Brain microvascular endothelial cell (primary cell): ENCODE measurements at regions not wholly inside any gene's neighbourhood (a gene's known extent, or its start where the extent isn't known, plus 50 kb on each side); places are given as distances from the start of the nearest gene placed in this dataset.
"Not testable (repeated sequence)": the region's sequence is repeated elsewhere in the genome, so short reads cannot be mapped to it uniquely, and the experiment has no call there.

Source experiments
- DNase-seq: peaks from one replicate; pipeline ENCODE4 v3.0.0-alpha.2; 2020
- H3K27ac ChIP-seq: fragments of 250-450 bp; sonication (Bioruptor Pico); 2 replicates; pipeline ENCODE4 v1.5.1; 2020; ENCODE audit warnings: mild to moderate bottlenecking, moderate library complexity
- H3K27me3 ChIP-seq: fragments of 250-450 bp; sonication (Bioruptor Pico); replicated peaks from 2 replicates; pipeline ENCODE4 v1.5.1; 2020; ENCODE audit warnings: mild to moderate bottlenecking
- H3K36me3 ChIP-seq: fragments of 250-450 bp; sonication (Bioruptor Pico); replicated peaks from 2 replicates; pipeline ENCODE4 v1.5.1; 2020; ENCODE audit warnings: mild to moderate bottlenecking
- H3K4me3 ChIP-seq: 2 replicates; pipeline ENCODE4 v1.5.1; 2011; ENCODE audit warnings: low read depth, mild to moderate bottlenecking, control low read depth, low read length, moderate library complexity
- CTCF ChIP-seq: IDR thresholded peaks from 2 replicates; pipeline ENCODE4 v1.5.1; 2011; ENCODE audit warnings: low read depth, mild to moderate bottlenecking, moderate library complexity, low read length, control low read depth, inconsistent platforms; ENCODE audit errors: missing control alignments
- in situ Hi-C: cut with HindIII; loops from 2 replicates; pipeline ENCODE4 v1.10.0; 2017; ENCODE audit warnings: low sequenced_read_pairs, low pct_ligation_motif_present

- no peaks in the 10 kb centered on the region for H3K36me3 ChIP-seq
- H3K27me3 ChIP-seq, result peaks cover 3% of the 10 kb centered on the region
- no peak for TF ChIP-seq CTCF
- H3K27ac ChIP-seq, result no peak overlapping the region
- H3K4me3 ChIP-seq, result no peak overlapping the region
- DNase-seq, result no peak
- in situ Hi-C loops, result no loop called here
Observed at GRCh38 chr7:142636751-142637150, 112.5 kb upstream of the PRSS1 start.

- H3K36me3 ChIP-seq, DNase-seq, H3K4me3 ChIP-seq, H3K27me3 ChIP-seq, H3K27ac ChIP-seq, in situ Hi-C loops: not testable (repeated sequence)
Observed at GRCh38 chr7:142636107-142636506, 113.2 kb upstream of the PRSS1 start.

- Histone ChIP-seq H3K27me3 (no peaks in the 10 kb centered on the region), H3K4me3 (no peak overlapping the region), H3K36me3 (no peaks in the 10 kb centered on the region), H3K27ac (no peak overlapping the region)
- in situ Hi-C loops, result no loop called here
- peak; percentile 81 for TF ChIP-seq CTCF
- peak; percentile 69 for DNase-seq
Observed at GRCh38 chr7:142632271-142633134, 116.8 kb upstream of the PRSS1 start.

DNA sequence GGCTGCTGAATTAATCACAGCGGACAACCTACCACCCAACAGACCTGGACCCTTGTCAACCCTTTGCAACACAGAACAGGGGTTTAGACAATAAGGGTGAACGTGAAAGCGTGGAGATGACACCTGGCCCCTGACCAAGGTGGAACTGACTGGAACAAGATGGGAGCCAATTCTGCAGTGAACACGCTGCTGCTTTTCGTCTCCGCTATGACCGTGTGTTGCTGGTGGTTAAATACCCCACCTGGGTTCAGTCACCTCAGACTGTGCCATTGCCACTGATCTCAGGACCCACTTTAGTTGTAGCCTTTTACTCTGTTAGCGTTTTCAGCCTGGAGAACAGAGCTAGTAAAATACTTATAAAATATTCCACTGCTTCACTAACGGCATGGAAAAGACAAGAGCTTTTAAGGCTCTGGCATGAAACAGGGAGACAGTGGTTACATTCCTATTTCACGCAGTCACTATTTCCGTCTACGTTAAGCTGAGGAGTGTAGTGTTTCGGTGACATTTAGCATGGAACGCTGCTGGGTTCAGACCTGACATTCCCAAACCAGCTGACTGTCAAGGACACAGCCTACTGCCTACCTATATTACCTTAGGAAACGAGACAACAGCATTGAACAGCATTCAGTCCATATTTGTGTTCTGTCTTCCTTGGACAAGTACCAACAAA is 119.5 kb upstream of the PRSS1 start:
- in situ Hi-C loops, result no loop called here

DNA sequence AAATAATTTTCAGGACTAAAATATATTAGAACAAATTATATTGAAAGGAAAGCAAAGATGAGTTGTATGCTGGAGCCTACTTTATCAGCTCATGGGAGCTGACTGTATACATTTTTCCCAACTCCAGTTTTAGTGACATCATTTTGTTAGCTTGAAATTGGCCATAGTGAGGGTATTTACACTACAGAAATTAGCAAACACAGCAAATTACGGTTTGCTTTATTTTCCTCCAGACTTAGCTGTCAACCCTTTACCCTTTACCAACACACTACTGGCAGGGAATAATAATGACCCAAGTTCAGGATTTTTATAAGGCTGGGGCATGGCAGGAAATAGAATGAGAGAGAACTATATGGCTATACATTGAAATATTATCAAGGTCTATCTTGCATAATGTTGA is 120.3 kb upstream of the PRSS1 start:
- in situ Hi-C loops, result no loop called here
- DNase-seq, result no peak
- Histone ChIP-seq H3K36me3 (no peaks in the 10 kb centered on the region), H3K27me3 (no peaks in the 10 kb centered on the region), H3K4me3 (no peak overlapping the region), H3K27ac (no peak overlapping the region)
- no peak for TF ChIP-seq CTCF

More for the DNA sequence above, 119.5 kb upstream of the PRSS1 start:
- no peak for TF ChIP-seq CTCF
- peak; percentile 55 for DNase-seq
- Histone ChIP-seq H3K27ac (no peak overlapping the region), H3K27me3 (no peaks in the 10 kb centered on the region), H3K36me3 (no peaks in the 10 kb centered on the region), H3K4me3 (no peak overlapping the region)

- H3K27ac ChIP-seq, result not testable (repeated sequence)
Observed at GRCh38 chr7:142627223-142627622, 122.0 kb upstream of the PRSS1 start.

More at GRCh38 chr7:142627223-142627622, 122.0 kb upstream of the PRSS1 start:
- in situ Hi-C loops, H3K4me3 ChIP-seq, H3K36me3 ChIP-seq, DNase-seq, H3K27me3 ChIP-seq: not testable (repeated sequence)
